T-cell (primary cell): ENCODE measurements at regions not wholly inside any gene's neighbourhood (a gene's known extent, or its start where the extent isn't known, plus 50 kb on each side); places are given as distances from the start of the nearest gene placed in this dataset.
"Not testable (repeated sequence)": the region's sequence is repeated elsewhere in the genome, so short reads cannot be mapped to it uniquely, and the experiment has no call there.

Experiments used
- ATAC-seq, 4 experiments: fragments of 200-7000 bp in 3 of 4; fragments of 150-1000 bp in 1 of 4; cut with Tn5 transposase; replicated peaks in 1 of 4; 1 replicate in 3 of 4; 2 replicates in 1 of 4; pipeline ENCODE4 v1.10.0; 2021; ENCODE audit warnings: moderate library complexity in 3 of 4, mild to moderate bottlenecking in 2 of 4, moderate number of reproducible peaks in 1 of 4
- CTCF ChIA-PET, 2 donors: fragments of 300-600 bp; sonication (Branson Sonifier 250); formaldehyde crosslinking; loops; one replicate each; lab custom pipeline; 2022; ENCODE audit warnings: antibody characterized with exemption in 2 of 2; lab: Charles Lee
- POLR2A ChIA-PET, 2 donors: fragments of 300-600 bp; sonication (Branson Sonifier 250); formaldehyde crosslinking; loops; one replicate each; lab custom pipeline; 2022; ENCODE audit warnings: antibody characterized with exemption in 2 of 2; lab: Charles Lee
- DNase-seq, 35 experiments: peaks; one replicate each; pipeline versions ENCODE4 v3.0.0 to v3.0.0-alpha.2; 2013 to 2023
- H3K27ac ChIP-seq: one replicate; pipeline ENCODE4 v1.5.1; 2013; ENCODE audit warnings: low read length
- H3K27me3 ChIP-seq, 2 experiments: replicated peaks in 1 of 2; 1 replicate in 1 of 2; 2 replicates in 1 of 2; pipeline versions ENCODE4 v1.6.1 to v1.7.0; 2013; ENCODE audit warnings: low read length in 1 of 2, mixed read lengths in 1 of 2; ENCODE audit not compliant: control insufficient read depth in 2 of 2, insufficient read depth in 2 of 2; ENCODE audit errors: extremely low read depth in 1 of 2
- H3K36me3 ChIP-seq, 2 donors: 1 replicate in 1 of 2; 2 replicates in 1 of 2; pipeline versions ENCODE4 v1.6.1 to v1.7.0; 2013; ENCODE audit warnings: low read length in 1 of 2; ENCODE audit not compliant: control insufficient read depth in 2 of 2, insufficient read depth in 1 of 2; ENCODE audit errors: extremely low read depth in 1 of 2
- H3K4me1 ChIP-seq, 2 experiments: 1 replicate in 1 of 2; 2 replicates in 1 of 2; pipeline versions ENCODE4 v1.6.1 to v1.7.0; 2013; ENCODE audit warnings: low read length in 2 of 2, mixed read lengths in 1 of 2; ENCODE audit not compliant: insufficient read depth in 2 of 2, control insufficient read depth in 1 of 2; ENCODE audit errors: extremely low read depth in 1 of 2
- H3K4me3 ChIP-seq, 2 donors: 1 replicate in 1 of 2; 2 replicates in 1 of 2; pipeline versions ENCODE4 v1.5.1 to v1.7.0; 2013; ENCODE audit warnings: mild to moderate bottlenecking in 2 of 2, low read length in 1 of 2, moderate library complexity in 1 of 2; ENCODE audit not compliant: control insufficient read depth in 1 of 2; ENCODE audit errors: extremely low read depth in 1 of 2
- H3K9me3 ChIP-seq: 2 replicates; pipeline ENCODE4 v1.7.0; 2013
- H3K27ac Mint-ChIP-seq, 2 donors: one replicate each; pipeline ENCODE4 v1.8.0; 2020 to 2021; ENCODE audit warnings: mild to moderate bottlenecking in 2 of 2, mixed read lengths in 2 of 2
- H3K27me3 Mint-ChIP-seq, 2 donors: one replicate each; pipeline ENCODE4 v1.8.0; 2021 to 2022; ENCODE audit warnings: mixed read lengths in 2 of 2
- H3K36me3 Mint-ChIP-seq: one replicate; pipeline ENCODE4 v1.8.0; 2021; ENCODE audit warnings: mixed read lengths
- H3K4me1 Mint-ChIP-seq, 3 donors: one replicate each; pipeline ENCODE4 v1.8.0; 2020 to 2022; ENCODE audit warnings: mixed read lengths in 3 of 3, mild to moderate bottlenecking in 1 of 3
- H3K4me3 Mint-ChIP-seq, 3 donors: one replicate each; pipeline ENCODE4 v1.8.0; 2020 to 2022; ENCODE audit warnings: mild to moderate bottlenecking in 3 of 3, mixed read lengths in 3 of 3, moderate library complexity in 3 of 3
- H3K9me3 Mint-ChIP-seq, 3 donors: one replicate each; pipeline ENCODE4 v1.8.0; 2020 to 2022; ENCODE audit warnings: mixed read lengths in 3 of 3
- WGBS: methylation state at CpG from one replicate; pipeline ENCODE4 v1.1.5; 2013; ENCODE audit warnings: missing lambda C conversion rate; ENCODE audit not compliant: insufficient coverage; 5-methylcytosine and 5-hydroxymethylcytosine counted together

DNA sequence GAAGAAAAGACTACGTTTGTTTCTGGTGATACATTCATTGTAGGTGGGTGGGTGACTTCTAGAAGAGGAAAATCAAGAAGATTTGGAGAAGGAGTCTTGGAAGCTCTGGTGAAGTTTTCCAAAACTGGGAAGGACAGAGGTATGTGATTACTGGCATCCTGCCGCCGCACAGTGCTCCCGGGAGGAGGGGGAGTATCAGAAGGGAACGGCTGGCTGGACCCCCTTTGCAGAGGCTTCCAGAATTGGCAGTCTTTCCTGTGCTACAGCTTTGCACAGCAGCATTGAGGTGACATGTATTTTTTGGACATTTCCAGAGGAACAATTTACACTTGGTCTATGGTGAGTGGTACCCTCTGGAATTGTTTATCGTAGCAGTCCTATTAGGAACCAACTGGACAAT is 75.7 kb upstream of the EOMES start:
- no peak for ATAC-seq
- H3K27ac ChIP-seq: no peak overlapping the region
- Mint-ChIP-seq H3K9me3 (no peaks in the 10 kb centered on the region), H3K36me3 (no peaks in the 10 kb centered on the region), H3K27ac (no peak overlapping the region), H3K27me3 (no peaks in the 10 kb centered on the region), H3K4me1 (peaks cover 0 to 7% (median 4%) of the 10 kb centered on the region in 3 donors), H3K4me3 (no peak overlapping the region)
- no peaks in the 10 kb centered on the region for H3K9me3 ChIP-seq
- POLR2A ChIA-PET: no interaction called here
- WGBS: 99% methylated on average over 5 of the region's 6 CpGs
- CTCF ChIA-PET: no interaction called here
- H3K36me3 ChIP-seq: no peaks in the 10 kb centered on the region
- no peaks in the 10 kb centered on the region for H3K27me3 ChIP-seq
- no peaks in the 10 kb centered on the region for H3K4me1 ChIP-seq
- no peak overlapping the region for H3K4me3 ChIP-seq
- DNase-seq: no peak

DNA sequence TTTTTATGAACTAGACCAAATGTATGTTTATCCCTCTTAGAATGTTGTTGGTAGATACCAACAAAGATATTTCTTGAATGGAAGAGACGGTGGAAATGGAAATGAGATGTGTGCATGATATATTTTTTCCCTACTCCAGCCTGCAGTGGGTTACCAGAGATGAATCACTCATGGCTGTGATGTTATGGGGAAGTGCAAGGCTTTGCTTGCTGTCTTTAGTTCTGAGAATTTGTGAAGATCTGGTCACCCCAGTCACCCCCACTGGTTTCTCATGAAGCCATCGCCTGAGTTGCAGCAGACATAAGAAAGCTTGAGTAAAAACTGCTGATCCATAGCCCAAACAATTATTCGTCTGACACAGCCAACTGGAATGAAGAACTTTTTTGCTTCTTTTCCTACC is 78.1 kb upstream of the EOMES start:
- ChIA-PET CTCF (no interaction called here), POLR2A (no interaction called here)
- Histone ChIP-seq H3K36me3 (no peaks in the 10 kb centered on the region), H3K4me3 (no peak overlapping the region), H3K27me3 (no peaks in the 10 kb centered on the region), H3K27ac (no peak overlapping the region), H3K4me1 (no peaks in the 10 kb centered on the region), H3K9me3 (no peaks in the 10 kb centered on the region)
- 86% methylated on average over 1 of the region's 3 CpGs for WGBS
- no peak overlapping the region for H3K27ac Mint-ChIP-seq
- DNase-seq (no peak), ATAC-seq (no peak)
- H3K36me3 Mint-ChIP-seq: no peaks in the 10 kb centered on the region
- peaks cover 0 to 12% (median 2%) of the 10 kb centered on the region in 3 donors for H3K4me1 Mint-ChIP-seq
- H3K27me3 Mint-ChIP-seq: no peaks in the 10 kb centered on the region
- no peak overlapping the region for H3K4me3 Mint-ChIP-seq
- no peaks in the 10 kb centered on the region for H3K9me3 Mint-ChIP-seq

DNA sequence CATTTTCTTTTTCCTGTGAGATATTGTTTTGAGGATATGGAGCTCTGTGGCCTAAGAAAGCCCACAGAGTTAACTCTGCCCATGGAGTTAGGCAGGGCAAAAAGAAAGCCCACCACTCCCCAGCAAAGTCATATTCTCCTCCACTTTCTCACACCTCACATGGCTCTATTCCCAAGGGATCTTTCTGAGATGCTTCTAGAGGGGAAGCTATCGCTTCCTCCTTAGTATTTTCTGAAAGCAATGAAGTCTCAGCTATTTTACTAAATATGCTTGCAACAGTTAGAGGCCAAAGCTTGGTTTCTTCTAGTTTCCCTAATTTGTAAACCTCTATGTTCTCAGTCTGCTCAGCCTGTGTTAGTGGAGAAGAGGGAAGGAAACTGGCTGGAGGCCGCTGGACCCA is 80.3 kb upstream of the EOMES start:
- POLR2A ChIA-PET: no interaction called here
- Histone ChIP-seq H3K27ac (no peak overlapping the region), H3K4me3 (no peak overlapping the region), H3K36me3 (no peaks in the 10 kb centered on the region), H3K4me1 (no peaks in the 10 kb centered on the region), H3K9me3 (no peaks in the 10 kb centered on the region), H3K27me3 (no peaks in the 10 kb centered on the region)
- Mint-ChIP-seq H3K27me3 (no peaks in the 10 kb centered on the region), H3K4me1 (peaks cover 0 to 10% (median 2%) of the 10 kb centered on the region in 3 donors), H3K36me3 (no peaks in the 10 kb centered on the region), H3K9me3 (no peaks in the 10 kb centered on the region), H3K4me3 (no peak overlapping the region), H3K27ac (no peak overlapping the region)
- 100% methylated on average over 1 of the region's 2 CpGs for WGBS
- CTCF ChIA-PET: interaction anchor here (0.5 to 0.6 kb wide), 2 partner anchors 122 to 1574 kb away, joined by 3 read pairs; no protein-coding TSS in a partner anchor
- DNase-seq (no peak), ATAC-seq (no peak)

DNA sequence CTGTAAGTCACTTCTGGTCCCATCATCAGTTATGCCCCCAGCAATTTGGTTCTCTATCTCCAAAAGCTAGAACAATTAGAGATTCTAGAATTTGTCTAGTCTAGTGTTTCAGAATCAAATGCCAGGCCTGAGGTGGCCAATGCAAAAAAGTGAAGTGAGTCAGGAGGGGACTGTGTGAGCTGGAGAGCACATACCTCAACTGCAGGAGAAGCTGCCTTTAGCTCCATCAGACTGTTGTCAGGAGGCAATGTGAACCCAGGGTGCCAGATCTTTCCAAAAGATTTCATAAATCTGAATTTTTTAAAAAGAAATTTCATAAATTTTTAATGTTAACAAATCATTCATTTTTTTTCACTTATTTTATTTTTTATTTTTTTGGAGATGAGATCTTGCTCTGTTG is 80.7 kb upstream of the EOMES start:
- ATAC-seq: no peak
- no peak for DNase-seq
- Histone ChIP-seq H3K27ac (no peak overlapping the region), H3K9me3 (no peaks in the 10 kb centered on the region), H3K4me3 (no peak overlapping the region), H3K27me3 (no peaks in the 10 kb centered on the region), H3K36me3 (no peaks in the 10 kb centered on the region), H3K4me1 (no peaks in the 10 kb centered on the region)
- Mint-ChIP-seq H3K36me3 (no peaks in the 10 kb centered on the region), H3K9me3 (no peaks in the 10 kb centered on the region), H3K4me3 (no peak overlapping the region), H3K27me3 (no peaks in the 10 kb centered on the region), H3K4me1 (peaks cover 0 to 10% (median 2%) of the 10 kb centered on the region in 3 donors), H3K27ac (no peak overlapping the region)
- POLR2A ChIA-PET: no interaction called here
- CTCF ChIA-PET: interaction anchor here in 1 of 2 donors (0.5 kb wide), 1 partner anchor 122 kb away, joined by 3 read pairs; no protein-coding TSS in a partner anchor

DNA sequence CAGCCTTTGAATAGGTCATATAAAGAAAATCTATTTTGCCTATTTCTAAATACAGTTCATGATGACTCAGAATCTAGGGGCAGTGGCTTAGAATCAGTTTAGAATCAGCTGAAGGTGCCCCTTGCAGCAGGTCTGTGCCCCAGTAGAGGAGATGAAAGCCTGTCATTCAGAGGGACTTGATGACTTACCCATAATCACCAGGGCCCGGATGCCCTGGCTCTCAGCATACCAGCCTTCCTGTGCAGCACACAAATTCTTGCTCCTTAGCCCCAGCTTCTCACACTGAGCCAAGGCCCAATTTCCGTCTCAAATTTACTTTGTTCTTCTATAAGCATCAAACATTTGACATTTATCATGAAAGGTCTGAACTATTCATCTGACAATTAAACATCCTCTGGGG is 83.2 kb upstream of the EOMES start:
- Histone ChIP-seq H3K36me3 (no peaks in the 10 kb centered on the region), H3K4me3 (no peak overlapping the region), H3K4me1 (no peaks in the 10 kb centered on the region), H3K9me3 (no peaks in the 10 kb centered on the region), H3K27me3 (no peaks in the 10 kb centered on the region), H3K27ac (no peak overlapping the region)
- WGBS: no CpG with 5 or more reads among the region's 2 CpGs
- Mint-ChIP-seq H3K27ac (peak overlapping the region in 1 of 2 donors; percentile 73), H3K27me3 (no peaks in the 10 kb centered on the region), H3K4me3 (no peak overlapping the region), H3K9me3 (no peaks in the 10 kb centered on the region), H3K4me1 (peaks cover 0 to 10% (median 2%) of the 10 kb centered on the region in 3 donors), H3K36me3 (no peaks in the 10 kb centered on the region)
- ATAC-seq: peak in 3 of 4 experiments; percentile 31 to 71 (median 49)
- CTCF ChIA-PET: interaction anchor here in 1 of 2 donors (0.6 kb wide), 1 partner anchor 20 kb away, joined by 3 read pairs; no protein-coding TSS in a partner anchor
- DNase-seq: peak in 1 of 35 experiments; percentile 12
- POLR2A ChIA-PET: no interaction called here

DNA sequence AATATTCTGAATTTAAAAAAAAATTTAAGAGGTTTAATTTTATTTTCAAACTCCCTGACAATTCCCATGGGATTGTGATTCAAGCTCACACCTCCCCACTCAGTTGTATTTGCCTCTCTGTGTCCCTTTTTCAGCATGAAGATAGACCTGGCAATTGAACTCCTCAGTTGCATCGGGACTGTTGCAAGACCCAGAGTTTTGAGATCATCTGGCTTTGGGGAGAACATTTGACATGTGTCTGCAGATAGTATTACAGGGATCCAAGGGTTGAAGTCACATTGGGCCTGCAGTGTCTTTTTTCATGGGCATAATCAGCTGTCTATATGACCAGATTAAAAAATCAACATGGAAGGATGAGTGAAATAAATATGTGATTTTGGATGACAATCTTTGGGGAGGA is 91.1 kb upstream of the EOMES start:
- H3K27ac ChIP-seq: no peak overlapping the region
- Mint-ChIP-seq H3K4me1 (no peaks in the 10 kb centered on the region), H3K4me3 (no peak overlapping the region), H3K27me3 (no peaks in the 10 kb centered on the region), H3K9me3 (no peaks in the 10 kb centered on the region), H3K27ac (no peak overlapping the region), H3K36me3 (no peaks in the 10 kb centered on the region)
- ChIA-PET CTCF (no interaction called here), POLR2A (interaction anchor here in 1 of 2 donors (0.5 kb wide), 1 partner anchor 573 kb away, joined by 4 read pairs; no protein-coding TSS in a partner anchor)
- H3K27me3 ChIP-seq: no peaks in the 10 kb centered on the region
- no peaks in the 10 kb centered on the region for H3K9me3 ChIP-seq
- DNase-seq (no peak), ATAC-seq (no peak)
- no peaks in the 10 kb centered on the region for H3K4me1 ChIP-seq
- no peaks in the 10 kb centered on the region for H3K36me3 ChIP-seq
- WGBS: 86% methylated on average over 1 of the region's 1 CpG
- no peak overlapping the region for H3K4me3 ChIP-seq

DNA sequence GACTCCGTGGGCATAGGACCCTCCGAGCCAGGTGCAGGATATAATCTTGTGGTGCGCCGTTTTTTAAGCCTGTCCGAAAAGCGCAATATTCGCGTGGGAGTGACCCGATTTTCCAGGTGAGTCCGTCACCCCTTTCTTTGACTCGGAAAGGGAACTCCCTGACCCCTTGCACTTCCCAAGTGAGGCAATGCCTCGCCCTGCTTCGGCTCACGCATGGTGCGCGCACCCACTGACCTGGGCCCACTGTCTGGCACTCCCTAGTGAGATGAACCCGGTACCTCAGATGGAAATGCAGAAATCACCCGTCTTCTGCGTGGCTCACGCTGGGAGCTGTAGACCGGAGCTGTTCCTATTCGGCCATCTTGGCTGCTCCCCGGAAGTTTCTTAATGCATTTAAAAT is 99.5 kb upstream of the EOMES start:
- WGBS: 93% methylated on average over 7 of the region's 23 CpGs
- CTCF ChIA-PET: not testable (repeated sequence)

More for the DNA sequence above, 99.5 kb upstream of the EOMES start:
- H3K9me3 Mint-ChIP-seq, H3K27me3 Mint-ChIP-seq, H3K27ac ChIP-seq, DNase-seq, H3K4me3 ChIP-seq, POLR2A ChIA-PET, ATAC-seq, H3K4me1 ChIP-seq, H3K4me3 Mint-ChIP-seq, H3K27ac Mint-ChIP-seq, H3K27me3 ChIP-seq, H3K9me3 ChIP-seq, H3K36me3 ChIP-seq, H3K36me3 Mint-ChIP-seq: not testable (repeated sequence)
- H3K4me1 Mint-ChIP-seq: peaks cover 8 to 11% (median 8%) of the 10 kb centered on the region in 3 donors
